Cardiac fibroblast (primary cell): ENCODE measurements at regions not wholly inside any gene's neighbourhood (a gene's known extent, or its start where the extent isn't known, plus 50 kb on each side); places are given as distances from the start of the nearest gene placed in this dataset.
A peak's percentile ranks its signal among the peaks of the same experiment; 100 is the strongest.

ENCODE experiments used
- DNase-seq, 2 donors: peaks; one replicate each; pipeline versions ENCODE4 v3.0.0 to v3.0.0-alpha.2; 2010; ENCODE audit warnings: low read depth in 2 of 2
- H3K4me3 ChIP-seq, 2 donors: replicated peaks in 1 of 2; 1 replicate in 1 of 2; 2 replicates in 1 of 2; pipeline ENCODE4 v1.5.1; 2011; ENCODE audit warnings: low read depth in 2 of 2, low read length in 2 of 2, mild to moderate bottlenecking in 2 of 2, moderate library complexity in 1 of 2
- TF ChIP-seq, protein P1 (sequence below): IDR thresholded peaks from one replicate; pipeline ENCODE4 v1.5.1; 2011; ENCODE audit warnings: low read depth, mild to moderate bottlenecking, low read length, inconsistent platforms

DNA sequence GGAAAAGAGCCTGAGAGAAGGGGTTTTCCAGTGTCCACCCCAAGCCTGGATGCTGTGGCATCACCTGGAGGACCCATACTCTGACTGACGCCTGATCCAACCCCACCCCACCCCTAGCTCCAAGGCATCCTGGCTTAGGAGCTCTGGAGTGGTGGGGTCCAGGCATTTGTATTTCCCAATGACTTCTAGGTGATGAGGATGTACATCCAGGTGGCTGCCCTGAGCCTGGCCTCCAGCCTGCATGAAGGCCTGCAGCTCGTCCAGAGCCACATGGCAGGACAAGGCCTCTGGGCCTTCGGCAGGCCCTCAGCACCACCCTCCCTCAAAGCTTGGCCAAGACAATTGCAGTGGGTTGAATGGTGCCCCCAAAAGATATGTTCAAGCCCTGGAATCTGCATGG lies 347.5 kb downstream of the C16orf95 start:
- TF ChIP-seq, protein P1, sequence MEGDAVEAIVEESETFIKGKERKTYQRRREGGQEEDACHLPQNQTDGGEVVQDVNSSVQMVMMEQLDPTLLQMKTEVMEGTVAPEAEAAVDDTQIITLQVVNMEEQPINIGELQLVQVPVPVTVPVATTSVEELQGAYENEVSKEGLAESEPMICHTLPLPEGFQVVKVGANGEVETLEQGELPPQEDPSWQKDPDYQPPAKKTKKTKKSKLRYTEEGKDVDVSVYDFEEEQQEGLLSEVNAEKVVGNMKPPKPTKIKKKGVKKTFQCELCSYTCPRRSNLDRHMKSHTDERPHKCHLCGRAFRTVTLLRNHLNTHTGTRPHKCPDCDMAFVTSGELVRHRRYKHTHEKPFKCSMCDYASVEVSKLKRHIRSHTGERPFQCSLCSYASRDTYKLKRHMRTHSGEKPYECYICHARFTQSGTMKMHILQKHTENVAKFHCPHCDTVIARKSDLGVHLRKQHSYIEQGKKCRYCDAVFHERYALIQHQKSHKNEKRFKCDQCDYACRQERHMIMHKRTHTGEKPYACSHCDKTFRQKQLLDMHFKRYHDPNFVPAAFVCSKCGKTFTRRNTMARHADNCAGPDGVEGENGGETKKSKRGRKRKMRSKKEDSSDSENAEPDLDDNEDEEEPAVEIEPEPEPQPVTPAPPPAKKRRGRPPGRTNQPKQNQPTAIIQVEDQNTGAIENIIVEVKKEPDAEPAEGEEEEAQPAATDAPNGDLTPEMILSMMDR = no peak
- no peak for DNase-seq
- no peak overlapping the region for H3K4me3 ChIP-seq

DNA sequence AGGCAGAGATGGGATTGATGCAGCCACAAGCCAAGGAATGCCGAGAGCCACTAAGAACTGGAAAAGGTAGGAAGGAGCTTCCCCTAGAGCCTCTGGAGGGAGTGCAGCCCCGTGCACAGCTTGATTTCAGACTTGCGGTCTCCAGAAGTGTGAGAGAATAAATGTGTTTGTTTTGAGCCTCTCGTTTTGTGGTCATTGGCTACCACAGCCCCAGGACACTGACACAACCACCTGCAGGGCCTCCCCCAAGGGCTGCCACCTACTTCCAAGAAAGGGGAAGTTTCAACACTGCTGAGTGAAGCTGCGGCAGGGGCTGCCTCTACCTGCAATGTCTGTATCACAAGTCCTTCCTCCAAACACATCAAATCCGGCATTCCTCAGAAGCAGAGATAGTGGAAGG lies 346.9 kb downstream of the C16orf95 start:
- H3K4me3 ChIP-seq = no peak overlapping the region
- TF ChIP-seq, protein P1 = no peak
- no peak for DNase-seq

DNA sequence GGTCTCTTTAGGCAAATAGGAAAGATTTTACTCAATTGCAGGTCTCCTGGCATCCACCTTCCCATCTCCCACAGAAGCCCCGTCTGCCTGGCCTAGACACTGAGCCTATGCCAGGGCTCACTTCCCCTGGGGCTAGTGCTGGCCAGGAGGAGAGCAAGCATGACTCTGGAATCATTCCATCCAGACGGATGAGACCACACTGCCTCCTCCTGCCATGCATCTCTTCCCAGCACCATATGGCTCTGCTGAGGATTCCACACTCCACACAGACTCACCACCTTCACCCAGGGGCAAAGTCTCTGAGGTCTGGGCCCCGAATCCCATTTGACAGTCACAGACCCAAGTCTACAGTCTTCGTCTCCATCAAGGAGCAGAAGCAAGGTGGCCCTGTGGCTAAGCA lies 346.5 kb downstream of the C16orf95 start:
- H3K4me3 ChIP-seq = no peak overlapping the region
- TF ChIP-seq, protein P1 = no peak
- no peak for DNase-seq

DNA sequence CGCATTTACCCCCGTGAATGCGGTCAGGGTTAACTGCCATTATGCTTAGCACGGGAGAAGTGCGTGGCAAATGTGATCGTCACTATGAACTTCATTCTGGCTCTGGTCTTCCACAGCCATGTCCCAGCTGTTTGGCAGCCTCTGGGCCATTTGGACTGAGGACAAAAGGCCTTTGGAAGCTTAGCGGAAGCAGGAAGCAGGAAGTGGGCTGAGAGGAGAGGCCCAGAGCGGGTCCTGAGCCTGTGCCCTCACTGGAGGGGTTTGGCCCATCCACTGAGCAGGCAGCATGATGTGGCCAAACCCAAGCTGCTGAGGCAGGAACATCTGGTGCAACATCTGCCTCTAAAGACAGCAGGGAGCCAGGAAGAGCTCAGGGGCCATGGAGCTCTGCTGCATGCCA lies 345.9 kb downstream of the C16orf95 start:
- DNase-seq = no peak
- TF ChIP-seq, protein P1 = no peak
- H3K4me3 ChIP-seq = no peak overlapping the region

DNA sequence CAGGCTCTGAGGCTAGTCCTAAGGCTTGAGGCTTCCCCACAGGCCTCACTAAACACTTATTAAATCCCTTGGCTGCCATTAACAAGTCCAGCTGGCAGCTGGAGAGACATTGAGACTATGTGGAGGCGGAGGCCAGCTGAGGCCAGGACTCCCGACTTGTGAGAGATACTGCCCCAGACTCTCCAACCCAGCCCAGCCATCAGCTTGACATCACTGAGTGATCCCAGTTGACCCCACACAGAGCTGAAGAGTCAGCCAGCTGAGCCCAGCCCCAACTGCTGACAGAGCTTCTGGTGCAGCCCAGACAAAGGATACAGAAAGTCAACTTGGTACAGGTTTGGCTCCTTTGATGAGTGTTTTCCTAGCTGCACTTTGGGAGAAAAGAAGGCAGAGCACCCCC lies 343.1 kb downstream of the C16orf95 start:
- TF ChIP-seq, protein P1 = no peak
- no peak overlapping the region for H3K4me3 ChIP-seq
- DNase-seq = no peak

DNA sequence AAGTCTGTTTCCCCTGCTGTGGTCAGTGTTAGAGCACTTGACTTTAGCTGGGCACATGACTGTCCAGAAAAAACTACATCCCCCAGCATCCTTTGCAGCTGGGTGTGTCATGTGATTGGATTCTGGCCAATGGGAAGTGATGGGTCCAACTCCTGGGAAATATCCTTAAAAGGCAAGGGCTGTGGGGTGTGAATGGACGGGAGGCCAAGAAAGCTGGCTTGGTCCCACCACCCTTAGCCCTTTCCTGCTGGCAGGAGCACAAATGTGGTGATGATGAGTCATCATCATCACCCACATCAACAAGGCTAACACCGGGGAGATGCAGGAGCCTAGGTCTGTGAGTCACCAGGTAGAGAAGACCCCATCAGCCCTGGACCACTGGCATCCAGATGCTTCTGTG lies 341.7 kb downstream of the C16orf95 start:
- TF ChIP-seq, protein P1 = no peak
- no peak overlapping the region for H3K4me3 ChIP-seq
- peak; percentile 93 to 94 for DNase-seq

DNA sequence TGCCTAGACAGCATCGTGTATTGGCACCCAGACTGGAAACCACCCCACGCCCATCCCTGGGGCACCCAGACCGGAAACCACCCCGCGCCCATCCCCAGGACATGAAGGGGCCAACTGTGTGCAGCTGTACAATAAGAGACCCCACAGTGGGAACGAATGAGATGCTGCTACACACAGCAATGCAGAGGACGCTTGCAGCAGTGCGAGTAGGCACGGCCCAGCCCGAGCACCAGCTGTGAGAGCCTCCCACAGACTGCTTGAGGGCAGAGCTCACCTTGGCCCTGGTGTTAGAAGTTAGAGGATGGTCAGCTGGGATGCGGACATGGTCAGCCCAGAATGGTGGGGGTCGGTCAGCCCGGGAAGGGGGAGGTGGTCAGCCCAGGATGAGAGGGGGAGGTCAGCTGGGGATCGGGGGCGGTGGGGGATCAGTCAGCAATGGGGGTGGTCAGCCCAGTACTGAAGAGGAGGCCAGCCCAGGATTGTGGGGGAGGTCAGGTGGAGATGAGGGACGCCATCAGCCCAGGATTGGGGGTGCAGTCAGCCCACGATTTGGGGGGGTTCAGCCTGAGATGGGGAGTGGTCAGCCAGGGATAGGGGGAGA lies 340.0 kb downstream of the C16orf95 start:
- DNase-seq = no peak
- TF ChIP-seq, protein P1 = no peak
- H3K4me3 ChIP-seq = no peak overlapping the region
